ENCODE measurements at regions not wholly inside any gene's neighbourhood (a gene's known extent, or its start where the extent isn't known, plus 50 kb on each side); places are given as distances from the start of the nearest gene placed in this dataset.
"Not testable (repeated sequence)": the region's sequence is repeated elsewhere in the genome, so short reads cannot be mapped to it uniquely, and the experiment has no call there.

- intact Hi-C loops (cut with DNase I), result no loop called here
- DNase-seq, result peak in 16 of 42 donors; percentile 10 to 66 (median 32)
These were observed 86.8 kb upstream of the OSBPL8 start for GRCh38 chr12:76646366-76646765.

GRCh38 chr12:76649099-76649498 is 89.5 kb upstream of the OSBPL8 start:
- intact Hi-C loops (cut with DNase I), result no loop called here
- DNase-seq, result no peak

GRCh38 chr12:76652402-76652801 is 92.8 kb upstream of the OSBPL8 start:
- intact Hi-C loops (cut with DNase I), result no loop called here
- no peak for DNase-seq

GRCh38 chr12:76653342-76653741 is 93.8 kb upstream of the OSBPL8 start:
- no peak for DNase-seq
- intact Hi-C loops (cut with DNase I), result no loop called here

- no peak for DNase-seq
- intact Hi-C loops (cut with DNase I), result no loop called here
These were observed 99.2 kb upstream of the ZDHHC17 start for GRCh38 chr12:76664731-76665130.

- DNase-seq, result no peak
- intact Hi-C loops (cut with DNase I), result no loop called here
These were observed 97.6 kb upstream of the ZDHHC17 start for GRCh38 chr12:76666290-76666835.

GRCh38 chr12:76669981-76670380 is 93.9 kb upstream of the ZDHHC17 start:
- intact Hi-C loops (cut with DNase I), result no loop called here
- DNase-seq, result no peak

- intact Hi-C loops (cut with DNase I), result no loop called here
- no peak for DNase-seq
These were observed 93.1 kb upstream of the ZDHHC17 start for GRCh38 chr12:76670776-76671175.

GRCh38 chr12:76674669-76675315 is 89.1 kb upstream of the ZDHHC17 start:
- no peak for DNase-seq
- intact Hi-C loops (cut with DNase I), result no loop called here

GRCh38 chr12:76676261-76676660 is 87.7 kb upstream of the ZDHHC17 start:
- DNase-seq; intact Hi-C loops (cut with DNase I): not testable (repeated sequence)

GRCh38 chr12:76678992-76679391 is 84.9 kb upstream of the ZDHHC17 start:
- intact Hi-C loops (cut with DNase I), result no loop called here

GRCh38 chr12:76679778-76680177 is 84.1 kb upstream of the ZDHHC17 start:
- intact Hi-C loops (cut with DNase I), result no loop called here
- no peak for DNase-seq

More at GRCh38 chr12:76678992-76679391, 84.9 kb upstream of the ZDHHC17 start:
- DNase-seq, result no peak

- no peak for DNase-seq
- intact Hi-C loops (cut with DNase I), result no loop called here
These were observed 83.0 kb upstream of the ZDHHC17 start for GRCh38 chr12:76680940-76681339.

GRCh38 chr12:76685246-76685678 is 78.7 kb upstream of the ZDHHC17 start:
- peak in 41 of 42 donors; percentile 20 to 77 (median 41) for DNase-seq
- intact Hi-C loops (cut with DNase I), result no loop called here

GRCh38 chr12:76687981-76688380 is 75.9 kb upstream of the ZDHHC17 start:
- intact Hi-C loops (cut with DNase I), result no loop called here
- DNase-seq, result no peak

GRCh38 chr12:76688631-76689030 is 75.3 kb upstream of the ZDHHC17 start:
- no peak for DNase-seq
- intact Hi-C loops (cut with DNase I), result no loop called here

- DNase-seq, result no peak
- intact Hi-C loops (cut with DNase I), result no loop called here
These were observed 72.8 kb upstream of the ZDHHC17 start for GRCh38 chr12:76690921-76691700.

GRCh38 chr12:76692846-76693245 is 71.1 kb upstream of the ZDHHC17 start:
- no peak for DNase-seq
- intact Hi-C loops (cut with DNase I), result no loop called here

GRCh38 chr12:76694369-76694768 is 69.5 kb upstream of the ZDHHC17 start:
- peak in 10 of 42 donors; percentile 7 to 63 (median 22) for DNase-seq
- intact Hi-C loops (cut with DNase I), result no loop called here

- no peak for DNase-seq
- intact Hi-C loops (cut with DNase I), result no loop called here
These were observed 67.7 kb upstream of the ZDHHC17 start for GRCh38 chr12:76696186-76696585.

Data from head of caudate nucleus (tissue), 42 donors.